H9 (cell line): ENCODE measurements at regions not wholly inside any gene's neighbourhood (a gene's known extent, or its start where the extent isn't known, plus 50 kb on each side); places are given as distances from the start of the nearest gene placed in this dataset.

ENCODE experiments used
- DNase-seq: peaks from one replicate; pipeline ENCODE4 v3.0.0-alpha.2; 2017
- H2AFZ ChIP-seq: one replicate; pipeline ENCODE4 v1.6.1; 2013; ENCODE audit warnings: mild to moderate bottlenecking, low read length, control low read depth, moderate library complexity
- H2AK5ac ChIP-seq: 2 replicates; pipeline ENCODE4 v1.6.1; 2013; ENCODE audit warnings: low read length, control low read depth, mixed read lengths; ENCODE audit not compliant: insufficient read length
- H2BK120ac ChIP-seq: one replicate; pipeline ENCODE4 v1.6.1; 2013; ENCODE audit warnings: low read depth, mild to moderate bottlenecking, low read length, control low read depth, inconsistent platforms; ENCODE audit not compliant: poor library complexity, severe bottlenecking
- H2BK12ac ChIP-seq: 2 replicates; pipeline ENCODE4 v1.6.1; 2013; ENCODE audit warnings: low read length, control low read depth, mixed read lengths, low read depth; ENCODE audit not compliant: insufficient read length
- H2BK15ac ChIP-seq: 2 replicates; pipeline ENCODE4 v1.6.1; 2013; ENCODE audit warnings: low read depth, low read length, control low read depth
- H2BK20ac ChIP-seq: one replicate; pipeline ENCODE4 v1.6.1; 2013; ENCODE audit warnings: low read depth, mild to moderate bottlenecking, low read length, control low read depth, inconsistent platforms; ENCODE audit not compliant: poor library complexity, severe bottlenecking
- H2BK5ac ChIP-seq: 2 replicates; pipeline ENCODE4 v1.6.1; 2013; ENCODE audit warnings: low read length, control low read depth, mixed read lengths; ENCODE audit not compliant: insufficient read length
- H3K14ac ChIP-seq: 2 replicates; pipeline ENCODE4 v1.6.1; 2013; ENCODE audit warnings: low read length, control low read depth; ENCODE audit not compliant: insufficient read depth
- H3K18ac ChIP-seq: 2 replicates; pipeline ENCODE4 v1.6.1; 2013; ENCODE audit warnings: low read depth, mild to moderate bottlenecking, mixed read lengths, low read length, control low read depth; ENCODE audit not compliant: insufficient read length
- H3K23ac ChIP-seq: 2 replicates; pipeline ENCODE4 v1.6.1; 2013; ENCODE audit warnings: low read length, control low read depth, mixed read lengths, low read depth; ENCODE audit not compliant: insufficient read length
- H3K23me2 ChIP-seq: 2 replicates; pipeline ENCODE4 v1.6.1; 2013; ENCODE audit warnings: low read depth, mild to moderate bottlenecking, mixed read lengths, low read length, control low read depth; ENCODE audit not compliant: insufficient read length, poor library complexity, severe bottlenecking
- H3K27ac ChIP-seq: 2 replicates; pipeline ENCODE4 v1.5.1; 2013; ENCODE audit warnings: low read length, control low read depth, mixed read lengths, low read depth; ENCODE audit not compliant: insufficient read length
- H3K27me3 ChIP-seq: 2 replicates; pipeline ENCODE4 v1.6.1; 2013; ENCODE audit warnings: low read length, control low read depth, inconsistent platforms; ENCODE audit not compliant: insufficient read depth
- H3K4ac ChIP-seq: 2 replicates; pipeline ENCODE4 v1.6.1; 2013; ENCODE audit warnings: low read depth, mild to moderate bottlenecking, control low read depth, inconsistent platforms, low read length, moderate library complexity
- H3K4me1 ChIP-seq: 2 replicates; pipeline ENCODE4 v1.6.1; 2013; ENCODE audit warnings: low read length, control low read depth, inconsistent platforms; ENCODE audit not compliant: insufficient read depth
- H3K4me2 ChIP-seq: 2 replicates; pipeline ENCODE4 v1.6.1; 2013; ENCODE audit warnings: low read length, control low read depth, mixed read lengths; ENCODE audit not compliant: insufficient read length, insufficient read depth
- H3K56ac ChIP-seq: 2 replicates; pipeline ENCODE4 v1.6.1; 2013; ENCODE audit warnings: low read depth, mild to moderate bottlenecking, mixed read lengths, low read length, control low read depth; ENCODE audit not compliant: insufficient read length
- H3K79me1 ChIP-seq: 2 replicates; pipeline ENCODE4 v1.6.1; 2013; ENCODE audit warnings: low read depth, mild to moderate bottlenecking, moderate library complexity, low read length, control low read depth, inconsistent platforms; ENCODE audit not compliant: insufficient read depth, poor library complexity, severe bottlenecking
- H3K79me2 ChIP-seq: 2 replicates; pipeline ENCODE4 v1.6.1; 2013; ENCODE audit warnings: low read length, control low read depth, inconsistent platforms; ENCODE audit not compliant: insufficient read depth
- H3K9ac ChIP-seq: 2 replicates; pipeline ENCODE4 v1.6.1; 2013; ENCODE audit warnings: low read length, control low read depth, mixed read lengths; ENCODE audit not compliant: insufficient read length; ENCODE audit errors: extremely low read depth
- H3K9me3 ChIP-seq: one replicate; pipeline ENCODE4 v1.6.1; 2013; ENCODE audit warnings: low read depth, low read length, inconsistent platforms; ENCODE audit not compliant: control insufficient read depth
- H3T11ph ChIP-seq: one replicate; pipeline ENCODE4 v1.6.1; 2013; ENCODE audit warnings: mild to moderate bottlenecking, low read length, control low read depth, inconsistent platforms
- H4K20me1 ChIP-seq: one replicate; pipeline ENCODE4 v1.6.1; 2013; ENCODE audit not compliant: control insufficient read depth, insufficient read length, insufficient read depth
- H4K5ac ChIP-seq: 2 replicates; pipeline ENCODE4 v1.6.1; 2013; ENCODE audit warnings: low read depth, mild to moderate bottlenecking, mixed read lengths, low read length, control low read depth; ENCODE audit not compliant: insufficient read length
- H4K8ac ChIP-seq: replicated peaks from 2 replicates; pipeline ENCODE4 v1.6.1; 2013; ENCODE audit warnings: low read length, control low read depth, mixed read lengths, low read depth; ENCODE audit not compliant: insufficient read length
- H4K91ac ChIP-seq: 2 replicates; pipeline ENCODE4 v1.6.1; 2013; ENCODE audit warnings: low read depth, mild to moderate bottlenecking, moderate library complexity, mixed read lengths, low read length, control low read depth; ENCODE audit not compliant: insufficient read length
- H3K27ac Mint-ChIP-seq, 3 experiments: 2 replicates in 2 of 3; 3 replicates in 1 of 3; pipeline ENCODE4 v1.8.0; 2020 to 2021; ENCODE audit warnings: mixed read lengths in 3 of 3, mild to moderate bottlenecking in 1 of 3, moderate library complexity in 1 of 3
- H3K27me3 Mint-ChIP-seq: 2 replicates; pipeline ENCODE4 v1.8.0; 2021; ENCODE audit warnings: low read depth, mild to moderate bottlenecking, moderate library complexity, mixed read lengths
- H3K36me3 Mint-ChIP-seq, 3 experiments: 2 replicates in 2 of 3; 3 replicates in 1 of 3; pipeline ENCODE4 v1.8.0; 2020 to 2021; ENCODE audit warnings: low read depth in 3 of 3, mixed read lengths in 3 of 3; ENCODE audit not compliant: insufficient read depth in 1 of 3
- H3K4me1 Mint-ChIP-seq, 2 experiments: 2 replicates each; pipeline ENCODE4 v1.8.0; 2020; ENCODE audit warnings: mixed read lengths in 2 of 2
- H3K4me3 Mint-ChIP-seq, 2 experiments: 2 replicates in 1 of 2; 3 replicates in 1 of 2; pipeline ENCODE4 v1.8.0; 2020 to 2021; ENCODE audit warnings: mild to moderate bottlenecking in 2 of 2, mixed read lengths in 2 of 2, moderate library complexity in 1 of 2
- H3K9me3 Mint-ChIP-seq, 2 experiments: 2 replicates in 1 of 2; 3 replicates in 1 of 2; pipeline ENCODE4 v1.8.0; 2020; ENCODE audit warnings: mild to moderate bottlenecking in 2 of 2, mixed read lengths in 2 of 2, moderate library complexity in 1 of 2
- CTCF ChIP-seq: fragments of 200-600 bp; sonication (generic); conservative IDR thresholded peaks from 3 replicates; pipeline ENCODE4 v1.8.0; 2021; ENCODE audit warnings: antibody characterized with exemption, mild to moderate bottlenecking
- WGBS: extraction: QIAGEN DNeasy Blood & Tissue Kit; methylation state at CpG from one replicate; pipeline ENCODE4 v1.1.7; 2013; ENCODE audit warnings: missing lambda C conversion rate, low lambda C conversion rate, mixed read lengths; ENCODE audit not compliant: insufficient read length; ENCODE audit errors: extremely low coverage; 5-methylcytosine and 5-hydroxymethylcytosine counted together

- Histone ChIP-seq H3K4me1 (no peaks in the 10 kb centered on the region), H3K4me2 (no peak overlapping the region), H2AK5ac (no peak overlapping the region), H3K14ac (no peak overlapping the region), H3K9me3 (no peaks in the 10 kb centered on the region), H4K8ac (no peak overlapping the region), H3K79me2 (no peaks in the 10 kb centered on the region), H2BK5ac (no peak overlapping the region), H3K18ac (no peak overlapping the region), H2AFZ (no peak overlapping the region), H2BK20ac (no peak overlapping the region), H4K91ac (no peak overlapping the region), H3K27me3 (no peaks in the 10 kb centered on the region), H4K5ac (no peak overlapping the region), H3K56ac (no peak overlapping the region), H3K23ac (no peak overlapping the region), H3K9ac (no peak overlapping the region), H3K27ac (no peak overlapping the region), H3T11ph (no peak overlapping the region), H3K4ac (no peak overlapping the region), H2BK12ac (no peak overlapping the region), H4K20me1 (no peaks in the 10 kb centered on the region), H2BK120ac (no peak overlapping the region), H2BK15ac (no peak overlapping the region), H3K79me1 (no peaks in the 10 kb centered on the region), H3K23me2 (no peaks in the 10 kb centered on the region)
- H3K27me3 Mint-ChIP-seq, result no peaks in the 10 kb centered on the region
- H3K4me1 Mint-ChIP-seq, result no peaks in the 10 kb centered on the region
- no peaks in the 10 kb centered on the region for H3K36me3 Mint-ChIP-seq
- H3K4me3 Mint-ChIP-seq, result no peak overlapping the region
- TF ChIP-seq CTCF, result no peak
- no peak for DNase-seq
- peaks cover 0 to 7% of the 10 kb centered on the region in 2 experiments; a peak in 3 of 5 replicates for H3K9me3 Mint-ChIP-seq
- H3K27ac Mint-ChIP-seq, result no peak overlapping the region
- WGBS, result no CpG with 5 or more reads among the region's 1 CpG
Measured at GRCh38 chr12:115852054-115852453, 425.4 kb downstream of the MED13L start.
